ENCODE measurements at regions not wholly inside any gene's neighbourhood (a gene's known extent, or its start where the extent isn't known, plus 50 kb on each side); places are given as distances from the start of the nearest gene placed in this dataset.

DNA sequence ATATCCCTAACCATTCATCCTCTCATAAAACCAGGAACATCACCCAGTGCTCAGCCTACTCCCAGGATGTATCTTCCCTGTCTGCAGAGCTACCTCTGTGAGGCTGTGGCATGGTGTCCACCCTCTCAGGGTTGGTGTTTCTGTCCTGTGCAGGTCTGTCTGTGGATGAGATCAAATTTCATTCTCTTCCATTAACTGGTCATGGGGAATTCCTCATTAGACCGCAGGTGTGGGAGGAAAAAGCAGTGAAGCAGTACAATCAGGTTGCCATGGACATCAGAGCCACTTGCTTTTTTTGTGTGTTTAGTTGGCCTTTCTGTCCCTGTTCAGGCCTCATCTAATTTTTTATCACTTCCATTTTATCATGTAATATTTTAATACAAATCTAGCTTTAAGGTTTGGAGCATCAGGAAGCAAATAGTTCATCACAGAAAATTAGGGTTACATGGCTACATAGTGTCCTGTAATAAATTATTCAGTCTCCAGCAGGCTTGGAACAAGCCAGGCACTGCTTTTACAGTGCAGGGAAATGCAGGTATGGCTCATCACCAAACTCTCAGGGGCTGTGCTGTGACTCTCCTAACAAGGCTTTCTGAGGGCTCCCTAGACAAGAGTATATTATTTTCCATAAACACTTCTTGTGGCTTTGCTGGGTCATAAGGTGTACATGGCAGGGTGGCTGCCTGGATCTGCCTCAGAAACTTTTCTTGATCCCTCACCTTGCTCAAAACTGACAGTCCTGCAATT is 594.9 kb upstream of the IGFBP3 start:
- H3K36me3 ChIP-seq (ENCODE audit: insufficient read depth, low read length) = no peaks in the 10 kb centered on the region
- H3K4me1 ChIP-seq (ENCODE audit: insufficient read depth, low read length) = no peaks in the 10 kb centered on the region
- no peaks in the 10 kb centered on the region for H3K27me3 ChIP-seq (ENCODE audit: insufficient read depth, low read length)
- H3K9me3 ChIP-seq (ENCODE audit: low read length) = no peaks in the 10 kb centered on the region
- no peak overlapping the region for H3K4me3 ChIP-seq (ENCODE audit: low read length)
- no peak overlapping the region for H2AFZ ChIP-seq (ENCODE audit: low read depth, low read length)

DNA sequence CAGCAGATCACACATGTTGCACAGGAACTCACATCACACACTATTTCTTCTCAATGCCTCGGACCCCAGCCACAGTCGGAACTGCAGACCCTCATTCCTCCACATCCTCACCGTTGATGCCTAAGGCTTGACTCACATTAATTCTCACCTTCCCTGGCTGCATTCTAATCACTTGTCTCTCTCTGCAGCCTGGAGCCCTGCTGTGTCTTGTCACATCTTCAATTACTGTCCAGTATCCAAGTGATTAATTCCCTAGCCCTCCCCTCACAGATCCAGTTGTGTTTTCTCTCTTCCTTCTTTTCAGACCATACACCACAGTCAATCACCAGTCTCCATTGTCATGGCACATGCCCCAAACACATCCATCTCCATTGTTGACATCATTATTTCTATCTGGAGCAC is 592.4 kb upstream of the IGFBP3 start:
- H3K36me3 ChIP-seq (ENCODE audit: insufficient read depth, low read length) = no peaks in the 10 kb centered on the region
- no peak overlapping the region for H3K4me3 ChIP-seq (ENCODE audit: low read length)
- no peaks in the 10 kb centered on the region for H3K4me1 ChIP-seq (ENCODE audit: insufficient read depth, low read length)
- H3K27me3 ChIP-seq (ENCODE audit: insufficient read depth, low read length) = no peaks in the 10 kb centered on the region
- no peaks in the 10 kb centered on the region for H3K9me3 ChIP-seq (ENCODE audit: low read length)
- no peak overlapping the region for H2AFZ ChIP-seq (ENCODE audit: low read depth, low read length)

GRCh38 chr7:46512891-46513413 is 591.9 kb upstream of the IGFBP3 start:
- no peaks in the 10 kb centered on the region for H3K27me3 ChIP-seq (ENCODE audit: insufficient read depth, low read length)
- H3K36me3 ChIP-seq (ENCODE audit: insufficient read depth, low read length) = no peaks in the 10 kb centered on the region
- no peaks in the 10 kb centered on the region for H3K9me3 ChIP-seq (ENCODE audit: low read length)

DNA sequence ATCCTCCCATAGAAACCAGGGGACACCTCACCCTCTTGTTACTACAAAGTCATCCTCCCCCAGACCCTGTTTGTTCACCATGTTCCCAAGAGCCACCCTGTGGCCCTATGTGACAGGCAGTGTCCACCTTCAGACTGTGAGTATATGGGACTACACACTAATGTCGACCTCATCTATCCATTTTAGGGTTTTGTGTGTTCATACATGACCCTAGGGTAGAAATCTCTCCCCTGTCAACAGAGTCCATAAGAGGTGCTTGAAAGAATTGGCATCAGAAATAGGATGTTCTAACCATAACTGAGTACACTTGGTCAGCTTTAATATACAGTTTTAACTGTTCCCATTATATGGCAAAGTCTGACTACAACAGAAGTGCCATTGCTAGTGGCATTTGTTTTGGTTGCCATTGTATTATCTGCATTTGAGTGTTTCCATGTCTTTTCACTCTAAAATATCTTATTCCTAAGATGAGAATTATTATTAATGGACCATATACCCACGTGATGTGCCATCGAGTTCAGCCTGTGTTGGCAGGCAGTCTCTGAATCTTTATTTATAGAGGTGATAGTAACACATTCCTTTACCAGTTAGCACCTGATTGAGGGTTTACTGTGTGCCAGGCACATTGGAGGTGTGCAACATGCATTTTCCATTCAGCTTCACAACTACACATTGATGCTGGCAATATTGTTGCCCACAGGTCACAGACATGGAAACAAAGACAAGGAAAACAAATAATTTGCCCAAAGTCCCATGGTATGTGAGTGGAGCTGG is 590.6 kb upstream of the IGFBP3 start:
- H3K4me3 ChIP-seq (ENCODE audit: low read length) = no peak overlapping the region
- no peaks in the 10 kb centered on the region for H3K4me1 ChIP-seq (ENCODE audit: insufficient read depth, low read length)
- H3K9me3 ChIP-seq (ENCODE audit: low read length) = no peaks in the 10 kb centered on the region
- no peaks in the 10 kb centered on the region for H3K36me3 ChIP-seq (ENCODE audit: insufficient read depth, low read length)
- no peak overlapping the region for H2AFZ ChIP-seq (ENCODE audit: low read depth, low read length)
- no peaks in the 10 kb centered on the region for H3K27me3 ChIP-seq (ENCODE audit: insufficient read depth, low read length)

More at GRCh38 chr7:46512891-46513413, 591.9 kb upstream of the IGFBP3 start:
- H3K4me1 ChIP-seq (ENCODE audit: insufficient read depth, low read length) = no peaks in the 10 kb centered on the region
- no peak overlapping the region for H3K4me3 ChIP-seq (ENCODE audit: low read length)
- H2AFZ ChIP-seq (ENCODE audit: low read depth, low read length) = no peak overlapping the region

DNA sequence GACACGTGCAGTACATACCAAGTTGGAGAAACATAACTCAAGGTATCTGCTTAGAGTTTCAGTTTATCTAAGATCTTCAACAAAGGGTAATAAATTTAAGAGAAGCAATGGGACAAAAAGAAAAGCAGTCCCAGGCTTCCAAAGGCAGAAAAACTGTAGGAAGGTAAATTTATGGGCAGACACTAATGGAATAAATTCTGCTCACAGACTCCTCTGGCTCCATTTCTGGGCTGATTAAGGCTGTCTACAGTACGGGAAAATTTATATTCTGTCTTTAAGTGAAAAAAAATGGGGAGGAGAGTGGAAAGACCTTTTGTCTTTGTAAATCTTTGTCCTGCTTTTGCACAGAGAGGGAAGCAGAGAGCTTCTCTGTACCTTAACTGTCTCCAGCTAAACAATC is 587.5 kb upstream of the IGFBP3 start:
- H3K4me1 ChIP-seq (ENCODE audit: insufficient read depth, low read length) = no peaks in the 10 kb centered on the region
- no peaks in the 10 kb centered on the region for H3K27me3 ChIP-seq (ENCODE audit: insufficient read depth, low read length)
- H3K4me3 ChIP-seq (ENCODE audit: low read length) = no peak overlapping the region
- no peaks in the 10 kb centered on the region for H3K9me3 ChIP-seq (ENCODE audit: low read length)
- no peaks in the 10 kb centered on the region for H3K36me3 ChIP-seq (ENCODE audit: insufficient read depth, low read length)
- no peak overlapping the region for H2AFZ ChIP-seq (ENCODE audit: low read depth, low read length)

GRCh38 chr7:46507560-46507959 is 586.5 kb upstream of the IGFBP3 start:
- H3K4me1 ChIP-seq (ENCODE audit: insufficient read depth, low read length) = no peaks in the 10 kb centered on the region
- H3K4me3 ChIP-seq (ENCODE audit: low read length) = no peak overlapping the region
- no peaks in the 10 kb centered on the region for H3K27me3 ChIP-seq (ENCODE audit: insufficient read depth, low read length)
- no peak overlapping the region for H2AFZ ChIP-seq (ENCODE audit: low read depth, low read length)
- no peaks in the 10 kb centered on the region for H3K9me3 ChIP-seq (ENCODE audit: low read length)
- H3K36me3 ChIP-seq (ENCODE audit: insufficient read depth, low read length) = no peaks in the 10 kb centered on the region

DNA sequence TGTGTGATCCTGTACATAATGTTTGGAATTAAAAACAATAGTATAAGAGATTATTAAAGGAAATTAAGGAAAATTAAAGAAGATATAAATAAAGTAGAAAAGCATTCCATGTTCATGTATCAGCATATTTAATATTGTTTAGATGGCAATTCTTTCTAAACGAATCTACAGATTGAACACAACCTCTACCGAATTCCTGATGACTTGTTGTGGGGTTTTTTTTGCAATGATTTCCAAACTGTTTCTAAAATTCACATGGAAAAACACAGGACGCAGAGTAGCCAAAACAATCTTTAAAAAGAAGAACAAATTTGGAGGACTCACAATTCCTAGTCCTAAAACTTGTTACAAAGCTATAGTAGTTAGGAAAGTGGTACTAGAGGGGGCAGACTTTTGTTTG is 573.4 kb upstream of the IGFBP3 start:
- Histone ChIP-seq H3K4me3 (ENCODE audit: low read length) (no peak overlapping the region), H3K36me3 (ENCODE audit: insufficient read depth, low read length) (no peaks in the 10 kb centered on the region), H3K9me3 (ENCODE audit: low read length) (no peaks in the 10 kb centered on the region), H3K27me3 (ENCODE audit: insufficient read depth, low read length) (no peaks in the 10 kb centered on the region), H3K4me1 (ENCODE audit: insufficient read depth, low read length) (no peaks in the 10 kb centered on the region), H2AFZ (ENCODE audit: low read depth, low read length) (no peak overlapping the region)

DNA sequence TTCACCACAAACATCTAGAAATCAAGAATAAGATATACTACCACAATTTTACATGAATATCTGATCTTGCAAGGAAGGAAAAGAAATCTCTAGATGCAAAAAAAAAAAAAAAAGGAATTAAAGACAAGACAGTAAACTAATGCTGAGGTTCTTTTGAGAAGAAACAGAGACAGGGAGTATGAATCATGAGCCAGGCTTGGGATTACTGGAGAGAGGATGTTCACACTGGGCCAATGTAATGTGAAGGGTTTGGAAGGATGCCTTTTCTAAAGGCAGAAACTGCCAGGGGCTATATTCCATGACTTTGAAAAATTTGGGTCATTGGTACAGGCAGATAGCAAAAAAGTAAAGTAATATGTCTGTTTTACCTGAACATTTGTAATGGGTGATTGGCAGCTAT is 573.0 kb upstream of the IGFBP3 start:
- H3K9me3 ChIP-seq (ENCODE audit: low read length) = no peaks in the 10 kb centered on the region
- no peaks in the 10 kb centered on the region for H3K27me3 ChIP-seq (ENCODE audit: insufficient read depth, low read length)
- no peaks in the 10 kb centered on the region for H3K36me3 ChIP-seq (ENCODE audit: insufficient read depth, low read length)
- H2AFZ ChIP-seq (ENCODE audit: low read depth, low read length) = no peak overlapping the region
- H3K4me1 ChIP-seq (ENCODE audit: insufficient read depth, low read length) = no peaks in the 10 kb centered on the region
- H3K4me3 ChIP-seq (ENCODE audit: low read length) = no peak overlapping the region

GRCh38 chr7:46493196-46493595 is 572.1 kb upstream of the IGFBP3 start:
- Histone ChIP-seq H2AFZ (ENCODE audit: low read depth, low read length) (no peak overlapping the region), H3K4me3 (ENCODE audit: low read length) (no peak overlapping the region), H3K36me3 (ENCODE audit: insufficient read depth, low read length) (no peaks in the 10 kb centered on the region), H3K9me3 (ENCODE audit: low read length) (no peaks in the 10 kb centered on the region), H3K4me1 (ENCODE audit: insufficient read depth, low read length) (no peaks in the 10 kb centered on the region), H3K27me3 (ENCODE audit: insufficient read depth, low read length) (no peaks in the 10 kb centered on the region)

DNA sequence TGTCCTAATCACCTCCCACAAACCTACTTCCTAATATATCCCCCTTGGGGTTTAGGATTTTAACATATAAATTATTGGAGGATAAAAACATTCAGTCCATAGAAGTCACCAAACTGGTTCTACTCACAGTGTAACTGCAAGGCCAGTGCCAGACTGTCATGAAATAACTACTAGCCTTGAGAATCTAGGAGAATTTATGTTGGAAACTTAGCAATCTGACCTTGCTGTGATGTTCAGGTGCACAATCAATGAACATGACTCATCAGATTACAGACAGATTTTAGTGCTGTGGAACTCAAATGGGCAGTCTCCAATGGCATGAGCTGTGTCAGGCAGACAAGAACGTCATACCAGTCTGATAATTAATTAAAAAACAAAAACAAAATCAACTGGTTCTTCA is 571.4 kb upstream of the IGFBP3 start:
- Histone ChIP-seq H3K4me1 (ENCODE audit: insufficient read depth, low read length) (no peaks in the 10 kb centered on the region), H3K9me3 (ENCODE audit: low read length) (no peaks in the 10 kb centered on the region), H2AFZ (ENCODE audit: low read depth, low read length) (no peak overlapping the region), H3K36me3 (ENCODE audit: insufficient read depth, low read length) (no peaks in the 10 kb centered on the region), H3K4me3 (ENCODE audit: low read length) (no peak overlapping the region), H3K27me3 (ENCODE audit: insufficient read depth, low read length) (no peaks in the 10 kb centered on the region)

- Histone ChIP-seq H3K9me3 (ENCODE audit: low read length) (no peaks in the 10 kb centered on the region), H3K4me1 (ENCODE audit: insufficient read depth, low read length) (no peaks in the 10 kb centered on the region), H3K36me3 (ENCODE audit: insufficient read depth, low read length) (no peaks in the 10 kb centered on the region), H2AFZ (ENCODE audit: low read depth, low read length) (no peak overlapping the region), H3K4me3 (ENCODE audit: low read length) (no peak overlapping the region), H3K27me3 (ENCODE audit: insufficient read depth, low read length) (no peaks in the 10 kb centered on the region)
Measured at GRCh38 chr7:46490406-46490805, 569.3 kb upstream of the IGFBP3 start.

DNA sequence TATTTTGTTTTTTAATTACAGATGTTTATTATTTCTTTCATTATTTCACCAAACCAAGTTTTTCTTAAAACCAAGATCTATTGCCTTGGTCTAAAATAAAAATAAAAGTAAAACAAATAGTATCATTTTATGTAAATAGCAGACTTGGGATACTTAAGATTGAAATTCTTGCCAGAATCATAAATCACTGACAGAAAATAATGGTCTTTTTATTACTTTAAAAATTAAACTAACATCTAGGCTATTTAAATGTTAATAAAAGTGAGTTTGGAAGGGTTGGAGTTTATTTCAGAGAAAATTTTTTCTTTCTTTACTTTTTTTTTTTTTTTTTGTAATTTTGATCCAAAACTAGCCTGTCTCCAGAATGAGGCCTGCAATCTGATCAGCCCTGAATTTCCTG is 568.0 kb upstream of the IGFBP3 start:
- H3K36me3 ChIP-seq (ENCODE audit: insufficient read depth, low read length) = no peaks in the 10 kb centered on the region
- no peaks in the 10 kb centered on the region for H3K4me1 ChIP-seq (ENCODE audit: insufficient read depth, low read length)
- H3K9me3 ChIP-seq (ENCODE audit: low read length) = no peaks in the 10 kb centered on the region
- no peaks in the 10 kb centered on the region for H3K27me3 ChIP-seq (ENCODE audit: insufficient read depth, low read length)
- H3K4me3 ChIP-seq (ENCODE audit: low read length) = no peak overlapping the region
- no peak overlapping the region for H2AFZ ChIP-seq (ENCODE audit: low read depth, low read length)

- no peaks in the 10 kb centered on the region for H3K36me3 ChIP-seq (ENCODE audit: insufficient read depth, low read length)
- H2AFZ ChIP-seq (ENCODE audit: low read depth, low read length) = no peak overlapping the region
- H3K4me3 ChIP-seq (ENCODE audit: low read length) = no peak overlapping the region
- no peaks in the 10 kb centered on the region for H3K4me1 ChIP-seq (ENCODE audit: insufficient read depth, low read length)
- H3K9me3 ChIP-seq (ENCODE audit: low read length) = no peaks in the 10 kb centered on the region
- no peaks in the 10 kb centered on the region for H3K27me3 ChIP-seq (ENCODE audit: insufficient read depth, low read length)
Measured at GRCh38 chr7:46488607-46489006, 567.5 kb upstream of the IGFBP3 start.

All from neuron (in vitro differentiated cells).